ENCODE measurements at regions not wholly inside any gene's neighbourhood (a gene's known extent, or its start where the extent isn't known, plus 50 kb on each side); places are given as distances from the start of the nearest gene placed in this dataset.

- Histone ChIP-seq H3K9me3 (ENCODE audit: severe bottlenecking) (no peaks in the 10 kb centered on the region), H3K27me3 (ENCODE audit: insufficient read depth, poor library complexity, severe bottlenecking) (no peaks in the 10 kb centered on the region), H3K27ac (ENCODE audit: poor library complexity, severe bottlenecking) (no peak overlapping the region), H3K4me1 (ENCODE audit: insufficient read depth, poor library complexity, severe bottlenecking) (peaks cover 31% of the 10 kb centered on the region), H3K36me3 (ENCODE audit: low read depth) (no peaks in the 10 kb centered on the region), H3K4me3 (ENCODE audit: severe bottlenecking) (no peak overlapping the region)
- ATAC-seq (ENCODE audit: low read depth) (no peak), DNase-seq (ENCODE audit: low spot score) (no peak)
- no peak for TF ChIP-seq CTCF (IDR thresholded peaks at IDR 0.05; ENCODE audit: poor library complexity, severe bottlenecking)
Observed at GRCh38 chr5:68377733-68378132, 162.2 kb downstream of the PIK3R1 start.

- no peaks in the 10 kb centered on the region for H3K36me3 ChIP-seq (ENCODE audit: low read depth)
- no peaks in the 10 kb centered on the region for H3K27me3 ChIP-seq (ENCODE audit: insufficient read depth, poor library complexity, severe bottlenecking)
- no peaks in the 10 kb centered on the region for H3K9me3 ChIP-seq (ENCODE audit: severe bottlenecking)
- DNase-seq (ENCODE audit: low spot score) (no peak), ATAC-seq (ENCODE audit: low read depth) (no peak)
- H3K4me1 ChIP-seq (ENCODE audit: insufficient read depth, poor library complexity, severe bottlenecking) = peaks cover 31% of the 10 kb centered on the region
- TF ChIP-seq CTCF (IDR thresholded peaks at IDR 0.05; ENCODE audit: poor library complexity, severe bottlenecking) = no peak
- H3K27ac ChIP-seq (ENCODE audit: poor library complexity, severe bottlenecking) = no peak overlapping the region
- no peak overlapping the region for H3K4me3 ChIP-seq (ENCODE audit: severe bottlenecking)
Observed at GRCh38 chr5:68378204-68378820, 162.8 kb downstream of the PIK3R1 start.

GRCh38 chr5:68379275-68380036, 163.9 kb downstream of the PIK3R1 start:
- no peak for DNase-seq (ENCODE audit: low spot score)
- Histone ChIP-seq H3K4me3 (ENCODE audit: severe bottlenecking) (no peak overlapping the region), H3K4me1 (ENCODE audit: insufficient read depth, poor library complexity, severe bottlenecking) (peaks cover 31% of the 10 kb centered on the region), H3K27me3 (ENCODE audit: insufficient read depth, poor library complexity, severe bottlenecking) (no peaks in the 10 kb centered on the region), H3K9me3 (ENCODE audit: severe bottlenecking) (no peaks in the 10 kb centered on the region), H3K27ac (ENCODE audit: poor library complexity, severe bottlenecking) (no peak overlapping the region), H3K36me3 (ENCODE audit: low read depth) (no peaks in the 10 kb centered on the region)
- TF ChIP-seq CTCF (IDR thresholded peaks at IDR 0.05; ENCODE audit: poor library complexity, severe bottlenecking) = no peak
- ATAC-seq (ENCODE audit: low read depth) = no peak

- DNase-seq (ENCODE audit: low spot score) = no peak
- H3K36me3 ChIP-seq (ENCODE audit: low read depth) = no peaks in the 10 kb centered on the region
- peaks cover 25% of the 10 kb centered on the region for H3K4me1 ChIP-seq (ENCODE audit: insufficient read depth, poor library complexity, severe bottlenecking)
- no peak for TF ChIP-seq CTCF (IDR thresholded peaks at IDR 0.05; ENCODE audit: poor library complexity, severe bottlenecking)
- no peak overlapping the region for H3K4me3 ChIP-seq (ENCODE audit: severe bottlenecking)
- H3K27ac ChIP-seq (ENCODE audit: poor library complexity, severe bottlenecking) = no peak overlapping the region
- no peaks in the 10 kb centered on the region for H3K27me3 ChIP-seq (ENCODE audit: insufficient read depth, poor library complexity, severe bottlenecking)
- H3K9me3 ChIP-seq (ENCODE audit: severe bottlenecking) = no peaks in the 10 kb centered on the region
- no peak for ATAC-seq (ENCODE audit: low read depth)
Observed at GRCh38 chr5:68380078-68380477, 164.5 kb downstream of the PIK3R1 start.

- no peaks in the 10 kb centered on the region for H3K27me3 ChIP-seq (ENCODE audit: insufficient read depth, poor library complexity, severe bottlenecking)
- DNase-seq (ENCODE audit: low spot score) (no peak), ATAC-seq (ENCODE audit: low read depth) (no peak)
- peaks cover 17% of the 10 kb centered on the region for H3K4me1 ChIP-seq (ENCODE audit: insufficient read depth, poor library complexity, severe bottlenecking)
- TF ChIP-seq CTCF (IDR thresholded peaks at IDR 0.05; ENCODE audit: poor library complexity, severe bottlenecking) = no peak
- H3K27ac ChIP-seq (ENCODE audit: poor library complexity, severe bottlenecking) = no peak overlapping the region
- H3K4me3 ChIP-seq (ENCODE audit: severe bottlenecking) = no peak overlapping the region
- H3K36me3 ChIP-seq (ENCODE audit: low read depth) = no peaks in the 10 kb centered on the region
- H3K9me3 ChIP-seq (ENCODE audit: severe bottlenecking) = no peaks in the 10 kb centered on the region
Observed at GRCh38 chr5:68381060-68381459, 165.5 kb downstream of the PIK3R1 start.
